HepG2 (cell line): ENCODE measurements at regions not wholly inside any gene's neighbourhood (a gene's known extent, or its start where the extent isn't known, plus 50 kb on each side); places are given as distances from the start of the nearest gene placed in this dataset.

ENCODE experiments used
- ATAC-seq: fragments of 200-7000 bp; cut with Tn5 transposase; 3 replicates; pipeline ENCODE4 v1.9.1; 2020; ENCODE audit warnings: mild to moderate bottlenecking, moderate library complexity
- BruUV-seq: library from RNA; stranded (reverse); fragments of 400-500 nt; replicated peaks from 2 replicates; lab custom pipeline; 2021; lab: Mats Ljungman, UMichigan
- CTCF ChIA-PET: fragments of 300-600 bp; formaldehyde crosslinking; extraction: SDS; loops from one replicate; lab custom pipeline; 2021; ENCODE audit warnings: low total read pairs, inconsistent platforms, low intra/inter-chr PET ratio; lab: Yijun Ruan, JAX
- POLR2A ChIA-PET: fragments of 350-600 bp; sonication (Branson Sonifier 250); formaldehyde crosslinking; loops from one replicate; lab custom pipeline; 2020; ENCODE audit warnings: antibody characterized with exemption, inconsistent platforms; lab: Yijun Ruan, JAX
- DNase-seq: peaks from one replicate; pipeline ENCODE4 v3.0.0-alpha.2; 2015; ENCODE audit warnings: low spot score
- FAIRE-seq: peaks from 3 replicates; lab custom pipeline; 2011; peaks lifted over from hg19 to GRCh38; lab: Jason Lieb, UNC
- H2AFZ ChIP-seq: one replicate; pipeline ENCODE4 v1.6.1; 2011; ENCODE audit warnings: low read length, inconsistent platforms
- H3K27ac ChIP-seq: fragments of 300-600 bp; 3 replicates; pipeline ENCODE4 v1.8.0; 2011; ENCODE audit warnings: mixed run types, mild to moderate bottlenecking, mixed read lengths, low read length, inconsistent platforms; ENCODE audit not compliant: insufficient read depth; ENCODE audit errors: extremely low read length
- H3K27me3 ChIP-seq, 2 experiments: fragments of 200-600 bp in 1 of 2; 2 replicates in 1 of 2; 3 replicates in 1 of 2; pipeline versions ENCODE4 v1.6.0 to v1.8.0; 2011; ENCODE audit warnings: low read length in 2 of 2, mild to moderate bottlenecking in 2 of 2, moderate library complexity in 2 of 2, inconsistent platforms in 1 of 2; ENCODE audit not compliant: insufficient read depth in 2 of 2, control insufficient read depth in 1 of 2
- H3K36me3 ChIP-seq, 2 experiments: fragments of 200-600 bp in 1 of 2; replicated peaks in 1 of 2; 2 replicates in 1 of 2; 3 replicates in 1 of 2; pipeline versions ENCODE4 v1.5.1 to v1.8.0; 2011; ENCODE audit warnings: low read length in 2 of 2, inconsistent platforms in 1 of 2; ENCODE audit not compliant: insufficient read depth in 2 of 2, control insufficient read depth in 1 of 2
- H3K4me1 ChIP-seq: 2 replicates; pipeline ENCODE4 v1.5.1; 2012; ENCODE audit warnings: low read length, inconsistent platforms; ENCODE audit not compliant: insufficient read depth
- H3K4me2 ChIP-seq: 2 replicates; pipeline ENCODE4 v1.6.0; 2011; ENCODE audit warnings: low read depth, low read length, inconsistent platforms
- H3K4me3 ChIP-seq, 3 experiments: fragments of 200-600 bp in 1 of 3; sonication (generic), shearing (Covaris generic) in 1 of 3; replicated peaks in 1 of 3; 2 replicates each; pipeline ENCODE4 v1.5.1; 2011 to 2016; ENCODE audit warnings: low read length in 3 of 3, inconsistent platforms in 2 of 3, low read depth in 2 of 3, mild to moderate bottlenecking in 2 of 3, control low read depth in 1 of 3, mixed read lengths in 1 of 3; ENCODE audit not compliant: insufficient read depth in 1 of 3
- H3K79me2 ChIP-seq: one replicate; pipeline ENCODE4 v1.6.1; 2011; ENCODE audit warnings: low read length, inconsistent platforms; ENCODE audit not compliant: insufficient read depth
- H3K9ac ChIP-seq: 2 replicates; pipeline ENCODE4 v1.6.0; 2011; ENCODE audit warnings: mild to moderate bottlenecking, low read depth, low read length, inconsistent platforms; ENCODE audit not compliant: insufficient read depth
- H3K9me3 ChIP-seq: 2 replicates; pipeline ENCODE4 v1.5.1; 2012; ENCODE audit warnings: mild to moderate bottlenecking, low read length
- H4K20me1 ChIP-seq: 2 replicates; pipeline ENCODE4 v1.6.0; 2011; ENCODE audit warnings: inconsistent platforms, mild to moderate bottlenecking, low read length, moderate library complexity; ENCODE audit not compliant: insufficient read depth
- KDM5B ChIP-seq: sonication (generic); formaldehyde crosslinking; IDR thresholded peaks from 2 replicates; pipeline ENCODE4 v1.4.0; 2020; ENCODE audit warnings: missing genetic modification reagents, mild to moderate bottlenecking, borderline replicate concordance
- ZFP36L2 ChIP-seq: sonication (generic); formaldehyde crosslinking; IDR thresholded peaks from 2 replicates; pipeline ENCODE4 v1.4.0; 2020; ENCODE audit warnings: missing genetic modification reagents
- ZNF3 ChIP-seq: IDR thresholded peaks from 2 replicates; pipeline ENCODE4 v1.7.0; 2017; ENCODE audit warnings: inconsistent platforms
- ZNF431 ChIP-seq: sonication (generic); formaldehyde crosslinking; IDR thresholded peaks from 2 replicates; pipeline ENCODE4 v1.9.0; 2022; ENCODE audit warnings: missing genetic modification reagents, low read depth, mild to moderate bottlenecking, borderline replicate concordance
- ZNF451 ChIP-seq: sonication (generic); formaldehyde crosslinking; IDR thresholded peaks from 2 replicates; pipeline ENCODE4 v1.5.0; 2020; ENCODE audit warnings: mild to moderate bottlenecking, missing genetic modification reagents
- ZNF564 ChIP-seq: sonication (generic); formaldehyde crosslinking; IDR thresholded peaks from 2 replicates; pipeline ENCODE4 v1.8.1; 2023; ENCODE audit warnings: mild to moderate bottlenecking, missing genetic modification reagents
- ZNF883 ChIP-seq: sonication (generic); formaldehyde crosslinking; IDR thresholded peaks from 2 replicates; pipeline ENCODE4 v1.5.1; 2020; ENCODE audit warnings: mild to moderate bottlenecking, missing genetic modification reagents; ENCODE audit errors: not compliant biosample characterization
- WGBS: methylation state at CpG from one replicate; pipeline ENCODE4 v1.1.6; 2017; ENCODE audit warnings: low lambda C conversion rate; 5-methylcytosine and 5-hydroxymethylcytosine counted together
- in situ Hi-C: cut with HindIII; loops from 2 replicates; pipeline ENCODE4 v1.10.0; 2017; ENCODE audit warnings: low pct_unique_long_range_greater_than_20kb; ENCODE audit not compliant: extremely low pct_ligation_motif_present
- intact Hi-C: fragments of 100-400 bp; cut with micrococcal nuclease; formaldehyde crosslinking; loops from one replicate; pipeline ENCODE4 v1.10.0; 2022; ENCODE audit not compliant: unreplicated experiment
- TF ChIP-seq, protein P1 (sequence below): sonication (generic); formaldehyde crosslinking; IDR thresholded peaks from 2 replicates; pipeline ENCODE4 v1.8.0; 2022; ENCODE audit warnings: mild to moderate bottlenecking, missing genetic modification reagents, borderline replicate concordance
- TF ChIP-seq, protein P2 (sequence below): sonication (generic); formaldehyde crosslinking; IDR thresholded peaks from 2 replicates; pipeline ENCODE4 v1.5.0; 2020; ENCODE audit warnings: mild to moderate bottlenecking, missing genetic modification reagents, borderline replicate concordance
- TF ChIP-seq, protein P3 (sequence below): IDR thresholded peaks from 2 replicates; pipeline ENCODE4 v1.6.1; 2018; ENCODE audit warnings: missing genetic modification reagents

DNA sequence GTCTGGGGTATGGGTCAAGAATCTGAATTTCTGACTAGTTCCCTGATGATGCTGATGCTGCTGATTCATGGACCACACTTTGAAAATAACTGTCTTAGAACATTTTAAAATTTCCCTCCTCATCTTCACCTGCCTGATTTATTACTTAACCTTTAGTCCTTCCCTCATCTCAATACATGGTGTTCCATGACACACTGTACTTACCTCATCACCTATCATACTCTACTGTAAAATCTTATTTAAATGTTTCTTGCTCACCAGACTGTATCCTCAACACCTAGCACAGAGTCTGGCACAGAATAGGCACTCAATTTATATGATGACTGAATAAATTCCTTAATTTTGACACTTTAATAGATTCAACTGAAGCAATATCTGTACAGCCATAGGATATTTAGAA, 95.7 kb downstream of the FAM161A start:
- ATAC-seq (no peak), FAIRE-seq (no peak), DNase-seq (no peak)
- Histone ChIP-seq H3K27me3 (no peaks in the 10 kb centered on the region), H3K4me1 (no peaks in the 10 kb centered on the region), H3K4me2 (no peak overlapping the region), H4K20me1 (no peaks in the 10 kb centered on the region), H3K27ac (no peak overlapping the region), H2AFZ (no peak overlapping the region), H3K9ac (no peak overlapping the region), H3K9me3 (no peaks in the 10 kb centered on the region; the same call in 1 of the 2 replicates), H3K36me3 (no peaks in the 10 kb centered on the region), H3K4me3 (no peak overlapping the region), H3K79me2 (no peaks in the 10 kb centered on the region)
- intact Hi-C loops (no loop called here), in situ Hi-C loops (no loop called here)
- TF ChIP-seq ZNF883 (CRISPR knock-in tag) (no peak), ZFP36L2 (CRISPR knock-in tag) (no peak), KDM5B (CRISPR knock-in tag) (no peak), ZNF3 (no peak)
- TF ChIP-seq, protein P1, sequence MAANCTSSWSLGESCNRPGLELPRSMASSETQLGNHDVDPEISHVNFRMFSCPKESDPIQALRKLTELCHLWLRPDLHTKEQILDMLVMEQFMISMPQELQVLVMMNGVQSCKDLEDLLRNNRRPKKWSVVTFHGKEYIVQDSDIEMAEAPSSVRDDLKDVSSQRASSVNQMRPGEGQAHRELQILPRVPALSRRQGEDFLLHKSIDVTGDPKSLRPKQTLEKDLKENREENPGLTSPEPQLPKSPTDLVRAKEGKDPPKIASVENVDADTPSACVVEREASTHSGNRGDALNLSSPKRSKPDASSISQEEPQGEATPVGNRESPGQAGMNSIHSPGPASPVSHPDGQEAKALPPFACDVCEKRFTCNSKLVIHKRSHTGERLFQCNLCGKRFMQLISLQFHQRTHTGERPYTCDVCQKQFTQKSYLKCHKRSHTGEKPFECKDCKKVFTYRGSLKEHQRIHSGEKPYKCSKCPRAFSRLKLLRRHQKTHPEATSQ, result no peak
- BruUV-seq, result no TSS peak
- ChIA-PET CTCF (no interaction called here), POLR2A (no interaction called here)

DNA sequence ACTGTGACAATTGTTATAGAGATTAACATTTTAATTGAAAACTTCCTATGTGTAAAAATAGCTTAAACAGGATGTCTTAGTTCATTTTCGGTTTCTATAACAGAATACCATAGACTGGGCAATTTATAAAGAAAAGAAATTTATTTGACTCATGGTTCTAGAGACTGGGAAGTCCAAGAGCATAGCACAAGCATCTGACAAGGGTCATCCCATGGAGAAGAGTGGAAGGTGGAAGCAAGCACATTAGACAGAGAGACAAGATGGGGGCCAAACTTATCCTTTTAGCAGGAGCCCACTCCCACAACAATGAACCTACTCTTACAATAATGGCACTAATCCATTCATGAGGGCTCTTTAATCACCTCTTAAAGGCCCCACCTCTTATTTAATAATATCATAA, 100.3 kb downstream of the FAM161A start:
- WGBS, result 2% methylated on average over 1 of the region's 1 CpG
- Histone ChIP-seq H3K36me3 (no peaks in the 10 kb centered on the region), H4K20me1 (no peaks in the 10 kb centered on the region), H3K9me3 (no peaks in the 10 kb centered on the region; the same call in 1 of the 2 replicates), H3K4me1 (no peaks in the 10 kb centered on the region), H3K4me2 (no peak overlapping the region), H3K79me2 (no peaks in the 10 kb centered on the region), H3K27me3 (no peaks in the 10 kb centered on the region; a peak in 1 of 5 replicates), H3K4me3 (no peak overlapping the region), H3K27ac (no peak overlapping the region), H3K9ac (no peak overlapping the region), H2AFZ (no peak overlapping the region)
- no TSS peak for BruUV-seq
- in situ Hi-C loops, result no loop called here
- CTCF ChIA-PET, result no interaction called here
- FAIRE-seq, result no peak
- ATAC-seq, result no peak
- no peak for DNase-seq
- POLR2A ChIA-PET, result no interaction called here
- intact Hi-C loops, result no loop called here
- TF ChIP-seq ZNF451 (CRISPR knock-in tag) (no peak), ZNF431 (no peak), ZNF564 (CRISPR knock-in tag) (peak; percentile 96; the same call in 1 of the 2 replicates)
- TF ChIP-seq, protein P2, sequence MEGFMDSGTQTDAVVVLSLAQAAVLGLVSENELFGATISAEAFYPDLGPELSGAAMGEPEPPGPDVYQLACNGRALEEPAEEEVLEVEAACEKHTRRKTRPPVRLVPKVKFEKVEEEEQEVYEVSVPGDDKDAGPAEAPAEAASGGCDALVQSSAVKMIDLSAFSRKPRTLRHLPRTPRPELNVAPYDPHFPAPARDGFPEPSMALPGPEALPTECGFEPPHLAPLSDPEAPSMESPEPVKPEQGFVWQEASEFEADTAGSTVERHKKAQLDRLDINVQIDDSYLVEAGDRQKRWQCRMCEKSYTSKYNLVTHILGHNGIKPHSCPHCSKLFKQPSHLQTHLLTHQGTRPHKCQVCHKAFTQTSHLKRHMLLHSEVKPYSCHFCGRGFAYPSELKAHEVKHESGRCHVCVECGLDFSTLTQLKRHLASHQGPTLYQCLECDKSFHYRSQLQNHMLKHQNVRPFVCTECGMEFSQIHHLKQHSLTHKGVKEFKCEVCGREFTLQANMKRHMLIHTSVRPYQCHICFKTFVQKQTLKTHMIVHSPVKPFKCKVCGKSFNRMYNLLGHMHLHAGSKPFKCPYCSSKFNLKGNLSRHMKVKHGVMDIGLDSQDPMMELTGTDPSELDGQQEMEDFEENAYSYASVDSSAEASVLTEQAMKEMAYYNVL (CRISPR knock-in tag), result no peak
- TF ChIP-seq, protein P3, sequence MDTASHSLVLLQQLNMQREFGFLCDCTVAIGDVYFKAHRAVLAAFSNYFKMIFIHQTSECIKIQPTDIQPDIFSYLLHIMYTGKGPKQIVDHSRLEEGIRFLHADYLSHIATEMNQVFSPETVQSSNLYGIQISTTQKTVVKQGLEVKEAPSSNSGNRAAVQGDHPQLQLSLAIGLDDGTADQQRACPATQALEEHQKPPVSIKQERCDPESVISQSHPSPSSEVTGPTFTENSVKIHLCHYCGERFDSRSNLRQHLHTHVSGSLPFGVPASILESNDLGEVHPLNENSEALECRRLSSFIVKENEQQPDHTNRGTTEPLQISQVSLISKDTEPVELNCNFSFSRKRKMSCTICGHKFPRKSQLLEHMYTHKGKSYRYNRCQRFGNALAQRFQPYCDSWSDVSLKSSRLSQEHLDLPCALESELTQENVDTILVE (CRISPR knock-in tag), result no peak
